ENCODE measurements at regions not wholly inside any gene's neighbourhood (a gene's known extent, or its start where the extent isn't known, plus 50 kb on each side); places are given as distances from the start of the nearest gene placed in this dataset.

DNA sequence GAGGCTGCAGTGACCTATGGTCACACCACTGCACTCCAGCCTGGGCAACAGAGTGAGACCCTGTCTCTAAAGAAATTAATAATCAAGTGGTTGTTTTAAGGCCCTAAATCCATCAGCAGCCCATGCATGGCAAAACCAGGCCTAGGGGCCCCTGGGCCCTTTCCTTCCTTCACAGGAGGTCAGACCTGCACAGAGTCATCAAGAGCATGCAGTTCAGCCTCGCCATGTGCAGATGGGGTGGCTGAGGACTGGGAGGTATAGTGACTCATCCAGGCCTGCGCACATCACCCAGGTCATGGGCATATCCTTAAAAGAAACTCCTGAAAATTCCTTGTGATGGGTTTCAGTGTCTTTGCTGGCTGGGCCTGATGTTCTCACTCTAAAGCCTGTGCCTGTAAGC, 72.4 kb upstream of the AMZ2 start:
- Histone ChIP-seq H3K4me3 (no peak overlapping the region), H3K4me1 (ENCODE audit: low read depth) (no peaks in the 10 kb centered on the region), H3K36me3 (no peaks in the 10 kb centered on the region), H3K27ac (no peak overlapping the region), H3K9me3 (ENCODE audit: low read depth) (no peaks in the 10 kb centered on the region), H3K27me3 (no peaks in the 10 kb centered on the region)
- TF ChIP-seq, protein P1, sequence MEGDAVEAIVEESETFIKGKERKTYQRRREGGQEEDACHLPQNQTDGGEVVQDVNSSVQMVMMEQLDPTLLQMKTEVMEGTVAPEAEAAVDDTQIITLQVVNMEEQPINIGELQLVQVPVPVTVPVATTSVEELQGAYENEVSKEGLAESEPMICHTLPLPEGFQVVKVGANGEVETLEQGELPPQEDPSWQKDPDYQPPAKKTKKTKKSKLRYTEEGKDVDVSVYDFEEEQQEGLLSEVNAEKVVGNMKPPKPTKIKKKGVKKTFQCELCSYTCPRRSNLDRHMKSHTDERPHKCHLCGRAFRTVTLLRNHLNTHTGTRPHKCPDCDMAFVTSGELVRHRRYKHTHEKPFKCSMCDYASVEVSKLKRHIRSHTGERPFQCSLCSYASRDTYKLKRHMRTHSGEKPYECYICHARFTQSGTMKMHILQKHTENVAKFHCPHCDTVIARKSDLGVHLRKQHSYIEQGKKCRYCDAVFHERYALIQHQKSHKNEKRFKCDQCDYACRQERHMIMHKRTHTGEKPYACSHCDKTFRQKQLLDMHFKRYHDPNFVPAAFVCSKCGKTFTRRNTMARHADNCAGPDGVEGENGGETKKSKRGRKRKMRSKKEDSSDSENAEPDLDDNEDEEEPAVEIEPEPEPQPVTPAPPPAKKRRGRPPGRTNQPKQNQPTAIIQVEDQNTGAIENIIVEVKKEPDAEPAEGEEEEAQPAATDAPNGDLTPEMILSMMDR (IDR thresholded peaks at IDR 0.05; ENCODE audit: low read depth, low read length) = no peak
- DNase-seq (ENCODE audit: low read depth in 1 of 2, low spot score in 1 of 2) = no peak

DNA sequence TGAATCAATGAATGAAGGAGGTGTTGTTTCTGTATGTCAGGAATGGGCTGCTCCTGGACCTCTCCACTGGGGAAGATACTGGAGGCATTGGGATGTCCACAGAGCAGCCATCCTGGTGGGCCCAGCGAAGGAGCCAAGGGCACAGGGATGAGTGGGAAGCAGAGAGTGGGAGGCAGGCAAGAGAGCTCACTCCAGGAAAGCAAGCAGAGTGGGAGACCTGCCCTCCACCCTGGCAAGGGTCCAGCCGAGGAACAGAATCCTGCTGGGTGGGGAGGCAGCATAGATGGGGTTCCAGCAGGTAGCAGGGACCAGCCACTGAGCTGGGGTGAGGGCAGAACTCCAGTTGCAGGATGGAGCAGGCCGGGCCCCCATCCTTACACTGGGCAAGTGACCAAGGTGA, 71.9 kb upstream of the AMZ2 start:
- no peak for DNase-seq (ENCODE audit: low read depth in 1 of 2, low spot score in 1 of 2)
- Histone ChIP-seq H3K4me1 (ENCODE audit: low read depth) (no peaks in the 10 kb centered on the region), H3K9me3 (ENCODE audit: low read depth) (no peaks in the 10 kb centered on the region), H3K27ac (no peak overlapping the region), H3K27me3 (no peaks in the 10 kb centered on the region), H3K4me3 (no peak overlapping the region), H3K36me3 (no peaks in the 10 kb centered on the region)
- TF ChIP-seq, protein P1 (IDR thresholded peaks at IDR 0.05; ENCODE audit: low read depth, low read length) = no peak

DNA sequence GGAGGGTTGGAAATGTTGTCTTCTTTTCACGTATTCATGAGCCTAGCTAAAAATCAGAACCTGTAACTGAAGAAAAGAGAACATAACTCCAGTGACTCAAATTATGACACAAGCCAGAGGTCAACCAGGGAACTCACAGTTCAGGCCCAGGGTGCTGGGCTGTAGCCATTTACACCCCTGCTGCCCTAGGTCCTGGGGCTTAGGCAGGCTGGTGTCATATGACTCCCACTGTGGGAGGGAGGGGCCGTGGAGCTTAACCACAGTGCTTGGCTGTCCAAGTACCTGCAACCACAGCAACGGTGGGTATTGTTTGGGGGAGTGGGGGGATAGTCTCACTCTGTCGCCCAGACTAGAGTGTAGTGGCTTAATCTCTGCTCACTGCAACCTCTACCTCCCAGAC, 71.1 kb upstream of the AMZ2 start:
- no peak for DNase-seq (ENCODE audit: low read depth in 1 of 2, low spot score in 1 of 2)
- TF ChIP-seq, protein P1 (IDR thresholded peaks at IDR 0.05; ENCODE audit: low read depth, low read length) = no peak
- H3K27ac ChIP-seq = no peak overlapping the region

DNA sequence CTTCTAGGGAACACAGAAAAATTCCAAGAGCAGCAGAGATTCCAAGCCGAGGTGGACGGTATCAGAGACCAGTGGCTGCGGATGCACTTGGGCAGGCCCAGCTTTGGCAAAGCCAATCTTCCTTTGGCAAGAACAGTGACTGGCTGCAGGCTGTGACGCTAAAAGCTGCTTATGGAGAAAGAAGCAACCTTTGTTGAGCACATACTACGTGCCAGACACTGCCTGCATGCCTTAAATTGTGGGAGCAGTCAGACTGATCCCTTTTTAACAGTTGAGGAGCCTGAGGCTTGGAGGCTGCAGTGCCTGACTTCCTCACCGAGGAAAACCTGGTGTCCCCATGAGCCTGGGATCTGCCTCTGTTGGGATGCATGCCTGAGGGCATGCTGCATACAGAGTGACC, 69.0 kb upstream of the AMZ2 start:
- H3K27ac ChIP-seq = no peak overlapping the region
- no peaks in the 10 kb centered on the region for H3K4me1 ChIP-seq (ENCODE audit: low read depth)
- H3K27me3 ChIP-seq = no peaks in the 10 kb centered on the region
- TF ChIP-seq, protein P1 (IDR thresholded peaks at IDR 0.05; ENCODE audit: low read depth, low read length) = no peak
- no peaks in the 10 kb centered on the region for H3K9me3 ChIP-seq (ENCODE audit: low read depth)
- no peaks in the 10 kb centered on the region for H3K36me3 ChIP-seq
- no peak overlapping the region for H3K4me3 ChIP-seq
- DNase-seq (ENCODE audit: low read depth in 1 of 2, low spot score in 1 of 2) = no peak

More for the DNA sequence above, 71.1 kb upstream of the AMZ2 start:
- H3K36me3 ChIP-seq = no peaks in the 10 kb centered on the region
- H3K27me3 ChIP-seq = no peaks in the 10 kb centered on the region
- no peak overlapping the region for H3K4me3 ChIP-seq
- no peaks in the 10 kb centered on the region for H3K9me3 ChIP-seq (ENCODE audit: low read depth)
- no peaks in the 10 kb centered on the region for H3K4me1 ChIP-seq (ENCODE audit: low read depth)

DNA sequence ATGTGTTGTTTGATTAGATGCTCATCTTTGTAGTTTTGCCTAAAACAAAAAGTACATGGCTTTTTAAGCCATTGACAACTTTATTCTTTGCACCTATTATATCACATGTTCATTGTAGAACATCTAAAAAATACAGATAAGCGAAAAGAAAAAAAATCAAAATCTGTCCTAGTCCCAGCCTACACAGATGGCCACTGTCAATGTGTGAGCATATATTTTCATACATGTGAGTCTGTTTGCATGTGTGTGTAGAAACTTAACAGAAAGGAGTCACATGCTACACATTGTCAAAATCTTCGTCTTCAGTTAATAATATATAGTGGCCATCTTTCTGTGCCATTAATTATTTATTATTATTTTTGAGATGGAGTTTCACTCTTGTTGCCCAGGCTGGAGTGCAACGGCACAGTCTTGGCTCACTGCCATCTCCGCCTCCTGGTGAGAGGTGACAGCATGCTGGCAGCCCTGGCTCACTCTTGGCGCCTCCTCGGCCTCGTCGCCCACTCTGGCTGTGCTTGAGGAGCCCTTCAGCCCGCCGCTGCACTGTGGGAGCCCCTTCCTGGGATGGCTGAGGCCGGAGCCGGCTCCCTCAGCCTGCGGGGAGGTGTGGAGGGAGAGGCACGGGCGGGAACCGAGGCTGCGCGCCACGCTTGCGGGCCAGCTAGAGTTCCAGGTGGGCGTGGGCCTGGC, 68.5 kb upstream of the AMZ2 start:
- H3K36me3 ChIP-seq = no peaks in the 10 kb centered on the region
- no peaks in the 10 kb centered on the region for H3K27me3 ChIP-seq
- no peaks in the 10 kb centered on the region for H3K9me3 ChIP-seq (ENCODE audit: low read depth)
- no peak overlapping the region for H3K4me3 ChIP-seq
- H3K27ac ChIP-seq = no peak overlapping the region
- DNase-seq (ENCODE audit: low read depth in 1 of 2, low spot score in 1 of 2) = no peak
- H3K4me1 ChIP-seq (ENCODE audit: low read depth) = no peaks in the 10 kb centered on the region
- TF ChIP-seq, protein P1 (IDR thresholded peaks at IDR 0.05; ENCODE audit: low read depth, low read length) = no peak
